DND-41 (cell line): ENCODE measurements at regions not wholly inside any gene's neighbourhood (a gene's known extent, or its start where the extent isn't known, plus 50 kb on each side); places are given as distances from the start of the nearest gene placed in this dataset.

Experiments used
- ATAC-seq: fragments of 200-7000 bp; cut with Tn5 transposase; 3 replicates; pipeline ENCODE4 v1.9.1; 2021; ENCODE audit warnings: low read depth; ENCODE audit not compliant: insufficient read depth
- DNase-seq: peaks from one replicate; pipeline ENCODE4 v3.0.0-alpha.2; 2020
- H2AFZ ChIP-seq: 2 replicates; pipeline ENCODE4 v1.6.0; 2012; ENCODE audit warnings: low read depth, low read length
- H3K27ac ChIP-seq: 2 replicates; pipeline ENCODE4 v1.5.1; 2012; ENCODE audit warnings: low read length, inconsistent platforms
- H3K27me3 ChIP-seq: fragments of 200-600 bp; sonication (generic); 2 replicates; pipeline ENCODE4 v1.6.0; 2012; ENCODE audit warnings: low read length, mild to moderate bottlenecking, inconsistent platforms; ENCODE audit not compliant: insufficient read depth, poor library complexity
- H3K36me3 ChIP-seq: 2 replicates; pipeline ENCODE4 v1.5.1; 2012; ENCODE audit warnings: low read length, inconsistent platforms; ENCODE audit not compliant: insufficient read depth
- H3K4me1 ChIP-seq: 2 replicates; pipeline ENCODE4 v1.5.1; 2012; ENCODE audit warnings: mild to moderate bottlenecking, low read length; ENCODE audit not compliant: insufficient read depth
- H3K4me2 ChIP-seq: 2 replicates; pipeline ENCODE4 v1.6.0; 2012; ENCODE audit warnings: mild to moderate bottlenecking, moderate library complexity, low read length, inconsistent platforms; ENCODE audit not compliant: insufficient read depth
- H3K4me3 ChIP-seq, 2 experiments: fragments of 200-600 bp in 1 of 2; shearing (Covaris generic) in 1 of 2; 2 replicates each; pipeline ENCODE4 v1.5.1; 2012 to 2016; ENCODE audit warnings: inconsistent platforms in 2 of 2, low read length in 2 of 2, mild to moderate bottlenecking in 2 of 2, low read depth in 1 of 2, moderate library complexity in 1 of 2
- H3K79me2 ChIP-seq: 2 replicates; pipeline ENCODE4 v1.6.0; 2012; ENCODE audit warnings: low read length, inconsistent platforms; ENCODE audit not compliant: insufficient read depth
- H3K9ac ChIP-seq: 2 replicates; pipeline ENCODE4 v1.6.0; 2012; ENCODE audit warnings: low read depth, mild to moderate bottlenecking, inconsistent platforms, low read length, moderate library complexity
- H3K9me3 ChIP-seq: 2 replicates; pipeline ENCODE4 v1.5.1; 2012; ENCODE audit warnings: low read length, moderate library complexity, mild to moderate bottlenecking, inconsistent platforms; ENCODE audit not compliant: insufficient read depth, severe bottlenecking
- H4K20me1 ChIP-seq: 2 replicates; pipeline ENCODE4 v1.6.0; 2012; ENCODE audit warnings: low read length; ENCODE audit not compliant: insufficient read depth
- EZH2 ChIP-seq: IDR thresholded peaks from 3 replicates; pipeline ENCODE4 v1.6.1; 2012; ENCODE audit warnings: borderline replicate concordance, low read depth, mild to moderate bottlenecking, moderate library complexity, low read length, inconsistent platforms; ENCODE audit not compliant: severe bottlenecking
- TF ChIP-seq, protein P1 (sequence below): IDR thresholded peaks from 2 replicates; pipeline ENCODE4 v1.5.1; 2012; ENCODE audit warnings: borderline replicate concordance, low read length, moderate library complexity, mild to moderate bottlenecking; ENCODE audit not compliant: poor library complexity, severe bottlenecking; ENCODE audit errors: extremely low read depth

DNA sequence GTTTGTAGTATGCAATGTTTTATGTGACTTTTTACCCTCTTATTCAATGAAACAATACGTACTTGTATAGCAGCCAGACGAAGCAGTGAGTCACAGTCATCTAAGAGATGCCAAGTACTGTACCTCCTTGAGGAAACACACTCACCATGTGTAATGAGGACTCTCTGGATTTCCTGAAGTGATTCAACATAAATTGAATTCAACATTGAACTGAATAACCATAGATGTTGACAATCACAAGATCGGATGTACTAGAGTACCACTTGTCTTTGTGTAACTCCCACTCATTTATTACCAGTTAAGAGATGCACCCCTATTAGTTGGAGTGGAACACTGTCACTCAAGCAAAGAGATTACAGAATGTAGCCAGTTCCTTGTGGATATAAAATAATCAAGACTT, 175.2 kb upstream of the HMGA2 start:
- H3K36me3 ChIP-seq: no peaks in the 10 kb centered on the region
- TF ChIP-seq, protein P1, sequence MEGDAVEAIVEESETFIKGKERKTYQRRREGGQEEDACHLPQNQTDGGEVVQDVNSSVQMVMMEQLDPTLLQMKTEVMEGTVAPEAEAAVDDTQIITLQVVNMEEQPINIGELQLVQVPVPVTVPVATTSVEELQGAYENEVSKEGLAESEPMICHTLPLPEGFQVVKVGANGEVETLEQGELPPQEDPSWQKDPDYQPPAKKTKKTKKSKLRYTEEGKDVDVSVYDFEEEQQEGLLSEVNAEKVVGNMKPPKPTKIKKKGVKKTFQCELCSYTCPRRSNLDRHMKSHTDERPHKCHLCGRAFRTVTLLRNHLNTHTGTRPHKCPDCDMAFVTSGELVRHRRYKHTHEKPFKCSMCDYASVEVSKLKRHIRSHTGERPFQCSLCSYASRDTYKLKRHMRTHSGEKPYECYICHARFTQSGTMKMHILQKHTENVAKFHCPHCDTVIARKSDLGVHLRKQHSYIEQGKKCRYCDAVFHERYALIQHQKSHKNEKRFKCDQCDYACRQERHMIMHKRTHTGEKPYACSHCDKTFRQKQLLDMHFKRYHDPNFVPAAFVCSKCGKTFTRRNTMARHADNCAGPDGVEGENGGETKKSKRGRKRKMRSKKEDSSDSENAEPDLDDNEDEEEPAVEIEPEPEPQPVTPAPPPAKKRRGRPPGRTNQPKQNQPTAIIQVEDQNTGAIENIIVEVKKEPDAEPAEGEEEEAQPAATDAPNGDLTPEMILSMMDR: no peak
- no peak for TF ChIP-seq EZH2
- no peaks in the 10 kb centered on the region for H3K9me3 ChIP-seq
- no peak overlapping the region for H2AFZ ChIP-seq
- H3K9ac ChIP-seq: no peak overlapping the region
- ATAC-seq (no peak), DNase-seq (no peak)
- H3K4me2 ChIP-seq: no peak overlapping the region
- no peaks in the 10 kb centered on the region for H4K20me1 ChIP-seq
- H3K27ac ChIP-seq: no peak overlapping the region
- H3K4me1 ChIP-seq: no peaks in the 10 kb centered on the region
- H3K27me3 ChIP-seq: peaks cover 2% of the 10 kb centered on the region
- no peak overlapping the region for H3K4me3 ChIP-seq
- H3K79me2 ChIP-seq: no peaks in the 10 kb centered on the region

DNA sequence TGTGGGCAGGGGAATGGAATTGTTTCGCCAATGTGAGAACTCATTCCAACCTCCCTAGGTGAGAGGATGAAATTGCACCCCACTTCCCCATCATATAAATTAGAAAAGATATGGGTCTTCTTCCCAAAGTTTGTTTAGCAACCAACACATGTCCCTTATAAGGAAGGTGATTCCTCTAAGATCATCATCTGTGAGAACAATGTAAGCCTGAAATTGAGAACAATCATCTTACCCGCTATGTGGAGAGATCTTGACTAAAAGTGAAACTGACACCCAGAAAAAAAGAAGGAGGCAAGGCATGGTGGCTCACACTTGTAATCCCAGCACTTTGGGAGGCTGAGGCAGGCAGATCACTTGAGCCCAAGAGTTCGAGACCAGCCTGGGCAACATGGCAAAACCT, 173.2 kb upstream of the HMGA2 start:
- no peak overlapping the region for H3K27ac ChIP-seq
- H3K27me3 ChIP-seq: peaks cover 2% of the 10 kb centered on the region
- TF ChIP-seq, protein P1: no peak
- TF ChIP-seq EZH2: no peak
- no peaks in the 10 kb centered on the region for H3K9me3 ChIP-seq
- no peak overlapping the region for H3K4me3 ChIP-seq
- no peak for ATAC-seq
- H3K79me2 ChIP-seq: no peaks in the 10 kb centered on the region
- H3K36me3 ChIP-seq: no peaks in the 10 kb centered on the region
- DNase-seq: no peak
- H3K9ac ChIP-seq: no peak overlapping the region
- no peak overlapping the region for H3K4me2 ChIP-seq
- H2AFZ ChIP-seq: no peak overlapping the region
- no peaks in the 10 kb centered on the region for H3K4me1 ChIP-seq
- no peaks in the 10 kb centered on the region for H4K20me1 ChIP-seq

DNA sequence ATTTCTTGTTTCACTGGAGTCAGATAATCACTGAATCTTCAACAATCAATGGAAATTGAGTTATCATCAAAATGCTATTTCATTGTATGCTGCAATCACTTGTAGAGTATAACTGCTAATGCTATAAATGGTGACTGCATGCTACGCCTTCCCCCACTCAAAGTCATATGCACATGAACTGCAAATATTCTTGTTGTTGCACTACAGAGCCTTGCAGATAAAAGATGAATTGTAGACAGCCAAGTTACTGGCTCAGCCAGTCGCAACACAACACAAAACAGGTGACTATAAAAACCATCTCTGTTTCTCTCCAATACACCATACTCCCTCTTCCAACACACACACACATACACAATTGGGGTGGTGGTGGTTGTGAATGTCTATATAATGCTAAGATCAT, 171.0 kb upstream of the HMGA2 start:
- Histone ChIP-seq H3K36me3 (no peaks in the 10 kb centered on the region), H3K9ac (no peak overlapping the region), H3K4me1 (no peaks in the 10 kb centered on the region), H2AFZ (no peak overlapping the region), H3K79me2 (no peaks in the 10 kb centered on the region), H3K4me3 (no peak overlapping the region), H3K27ac (no peak overlapping the region), H3K27me3 (peaks cover 2% of the 10 kb centered on the region), H3K4me2 (no peak overlapping the region), H3K9me3 (no peaks in the 10 kb centered on the region), H4K20me1 (no peaks in the 10 kb centered on the region)
- ATAC-seq (no peak), DNase-seq (no peak)
- TF ChIP-seq, protein P1: no peak
- no peak for TF ChIP-seq EZH2

- no peak for DNase-seq
- Histone ChIP-seq H3K9ac (no peak overlapping the region), H3K4me3 (no peak overlapping the region), H2AFZ (no peak overlapping the region), H3K79me2 (no peaks in the 10 kb centered on the region), H3K36me3 (no peaks in the 10 kb centered on the region), H3K4me2 (no peak overlapping the region), H3K9me3 (no peaks in the 10 kb centered on the region), H3K4me1 (no peaks in the 10 kb centered on the region), H3K27ac (no peak overlapping the region), H3K27me3 (peaks cover 2% of the 10 kb centered on the region), H4K20me1 (no peaks in the 10 kb centered on the region)
- TF ChIP-seq, protein P1: no peak
- no peak for TF ChIP-seq EZH2
- no peak for ATAC-seq
These were observed 170.2 kb upstream of the HMGA2 start for GRCh38 chr12:65653946-65654629.
